Esophagus squamous epithelium (tissue), 4 donors: ENCODE measurements at regions not wholly inside any gene's neighbourhood (a gene's known extent, or its start where the extent isn't known, plus 50 kb on each side); places are given as distances from the start of the nearest gene placed in this dataset.

Experiments used
- POLR2A ChIP-seq, 4 donors: fragments of 450-650 bp; IDR thresholded peaks; one replicate each; pipeline ENCODE4 v1.6.1; 2017; ENCODE audit warnings: antibody characterized with exemption in 4 of 4, mild to moderate bottlenecking in 4 of 4, moderate library complexity in 3 of 4
- TF ChIP-seq, protein P1 (sequence below), 6 experiments: fragments of 450-650 bp in 4 of 6; fragments of 200-600 bp in 2 of 6; sonication (generic) in 2 of 6; IDR thresholded peaks; one replicate each; pipeline ENCODE4 v1.5.1; 2016 to 2019; ENCODE audit warnings: antibody characterized with exemption in 6 of 6, mild to moderate bottlenecking in 4 of 6, moderate library complexity in 4 of 6

DNA sequence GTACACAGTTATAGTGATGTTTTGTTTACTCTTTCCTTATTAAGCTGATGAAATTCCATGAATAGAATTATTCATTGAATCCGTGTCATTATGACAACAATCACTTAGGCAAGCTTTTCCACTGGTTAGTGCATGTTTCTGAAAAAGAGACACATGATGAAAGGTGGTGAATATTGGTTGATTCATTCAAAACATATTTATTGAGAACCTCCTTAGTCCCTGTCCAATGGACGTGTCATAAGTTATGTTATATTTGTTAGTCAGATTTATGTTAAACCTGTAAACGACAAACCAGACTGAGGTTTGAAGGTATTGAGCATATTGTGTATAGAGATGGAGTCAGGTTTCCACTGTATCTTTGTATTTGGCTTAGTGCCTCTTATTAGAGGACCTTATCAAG, 1888.9 kb upstream of the CDH6 start:
- TF ChIP-seq, protein P1, sequence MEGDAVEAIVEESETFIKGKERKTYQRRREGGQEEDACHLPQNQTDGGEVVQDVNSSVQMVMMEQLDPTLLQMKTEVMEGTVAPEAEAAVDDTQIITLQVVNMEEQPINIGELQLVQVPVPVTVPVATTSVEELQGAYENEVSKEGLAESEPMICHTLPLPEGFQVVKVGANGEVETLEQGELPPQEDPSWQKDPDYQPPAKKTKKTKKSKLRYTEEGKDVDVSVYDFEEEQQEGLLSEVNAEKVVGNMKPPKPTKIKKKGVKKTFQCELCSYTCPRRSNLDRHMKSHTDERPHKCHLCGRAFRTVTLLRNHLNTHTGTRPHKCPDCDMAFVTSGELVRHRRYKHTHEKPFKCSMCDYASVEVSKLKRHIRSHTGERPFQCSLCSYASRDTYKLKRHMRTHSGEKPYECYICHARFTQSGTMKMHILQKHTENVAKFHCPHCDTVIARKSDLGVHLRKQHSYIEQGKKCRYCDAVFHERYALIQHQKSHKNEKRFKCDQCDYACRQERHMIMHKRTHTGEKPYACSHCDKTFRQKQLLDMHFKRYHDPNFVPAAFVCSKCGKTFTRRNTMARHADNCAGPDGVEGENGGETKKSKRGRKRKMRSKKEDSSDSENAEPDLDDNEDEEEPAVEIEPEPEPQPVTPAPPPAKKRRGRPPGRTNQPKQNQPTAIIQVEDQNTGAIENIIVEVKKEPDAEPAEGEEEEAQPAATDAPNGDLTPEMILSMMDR (IDR thresholded peaks at IDR 0.05), result no peak
- no peak for TF ChIP-seq POLR2A (IDR thresholded peaks at IDR 0.05)
